HG03457 (cell line): ENCODE measurements at regions not wholly inside any gene's neighbourhood (a gene's known extent, or its start where the extent isn't known, plus 50 kb on each side); places are given as distances from the start of the nearest gene placed in this dataset.

ENCODE experiments used
- ATAC-seq: cut with Tn5 transposase; IDR thresholded peaks from one replicate; pipeline ENCODE4 v1.9.1; 2021; ENCODE audit warnings: moderate number of reproducible peaks; ENCODE audit not compliant: unreplicated experiment

- no peak for ATAC-seq
These were observed 780.9 kb downstream of the QKI start for GRCh38 chr6:164195278-164195941.

- no peak for ATAC-seq
These were observed 774.3 kb downstream of the QKI start for GRCh38 chr6:164188861-164189260.

GRCh38 chr6:164185471-164185871 is 771.0 kb downstream of the QKI start:
- no peak for ATAC-seq

GRCh38 chr6:164184410-164184809 is 769.9 kb downstream of the QKI start:
- ATAC-seq: no peak

- ATAC-seq: no peak
These were observed 769.1 kb downstream of the QKI start for GRCh38 chr6:164183556-164184123.

- no peak for ATAC-seq
These were observed 764.3 kb downstream of the QKI start for GRCh38 chr6:164178679-164179332.

GRCh38 chr6:164169355-164169754 is 754.8 kb downstream of the QKI start:
- ATAC-seq: no peak

- no peak for ATAC-seq
These were observed 754.1 kb downstream of the QKI start for GRCh38 chr6:164168595-164168994.

GRCh38 chr6:164167873-164168405 is 753.4 kb downstream of the QKI start:
- no peak for ATAC-seq

GRCh38 chr6:164166996-164167395 is 752.5 kb downstream of the QKI start:
- ATAC-seq: no peak

GRCh38 chr6:164166515-164166914 is 752.0 kb downstream of the QKI start:
- ATAC-seq: no peak

GRCh38 chr6:164164876-164165275 is 750.4 kb downstream of the QKI start:
- no peak for ATAC-seq

- ATAC-seq: no peak
These were observed 748.7 kb downstream of the QKI start for GRCh38 chr6:164163239-164163638.

GRCh38 chr6:164159061-164159460 is 744.5 kb downstream of the QKI start:
- no peak for ATAC-seq

GRCh38 chr6:164154588-164154987 is 740.1 kb downstream of the QKI start:
- ATAC-seq: no peak

GRCh38 chr6:164152611-164153010 is 738.1 kb downstream of the QKI start:
- ATAC-seq: no peak

- no peak for ATAC-seq
These were observed 736.9 kb downstream of the QKI start for GRCh38 chr6:164151161-164152120.

GRCh38 chr6:164150232-164150631 is 735.7 kb downstream of the QKI start:
- ATAC-seq: no peak

GRCh38 chr6:164148788-164149187 is 734.3 kb downstream of the QKI start:
- ATAC-seq: no peak

- ATAC-seq: no peak
These were observed 729.8 kb downstream of the QKI start for GRCh38 chr6:164144316-164144715.

GRCh38 chr6:164142322-164142721 is 727.8 kb downstream of the QKI start:
- ATAC-seq: no peak
